Uterus (tissue), 2 donors: ENCODE measurements at regions not wholly inside any gene's neighbourhood (a gene's known extent, or its start where the extent isn't known, plus 50 kb on each side); places are given as distances from the start of the nearest gene placed in this dataset.

Experiments used
- POLR2A ChIP-seq, 2 donors: fragments of 450-650 bp; IDR thresholded peaks; one replicate each; pipeline ENCODE4 v1.6.1; 2016; ENCODE audit warnings: antibody characterized with exemption in 2 of 2, mild to moderate bottlenecking in 1 of 2, moderate library complexity in 1 of 2
- TF ChIP-seq, protein P1 (sequence below), 4 experiments: fragments of 200-600 bp in 2 of 4; fragments of 450-650 bp in 2 of 4; sonication (generic) in 2 of 4; IDR thresholded peaks; one replicate each; pipeline ENCODE4 v1.5.1; 2016 to 2019; ENCODE audit warnings: antibody characterized with exemption in 4 of 4, mild to moderate bottlenecking in 2 of 4, moderate library complexity in 1 of 4

DNA sequence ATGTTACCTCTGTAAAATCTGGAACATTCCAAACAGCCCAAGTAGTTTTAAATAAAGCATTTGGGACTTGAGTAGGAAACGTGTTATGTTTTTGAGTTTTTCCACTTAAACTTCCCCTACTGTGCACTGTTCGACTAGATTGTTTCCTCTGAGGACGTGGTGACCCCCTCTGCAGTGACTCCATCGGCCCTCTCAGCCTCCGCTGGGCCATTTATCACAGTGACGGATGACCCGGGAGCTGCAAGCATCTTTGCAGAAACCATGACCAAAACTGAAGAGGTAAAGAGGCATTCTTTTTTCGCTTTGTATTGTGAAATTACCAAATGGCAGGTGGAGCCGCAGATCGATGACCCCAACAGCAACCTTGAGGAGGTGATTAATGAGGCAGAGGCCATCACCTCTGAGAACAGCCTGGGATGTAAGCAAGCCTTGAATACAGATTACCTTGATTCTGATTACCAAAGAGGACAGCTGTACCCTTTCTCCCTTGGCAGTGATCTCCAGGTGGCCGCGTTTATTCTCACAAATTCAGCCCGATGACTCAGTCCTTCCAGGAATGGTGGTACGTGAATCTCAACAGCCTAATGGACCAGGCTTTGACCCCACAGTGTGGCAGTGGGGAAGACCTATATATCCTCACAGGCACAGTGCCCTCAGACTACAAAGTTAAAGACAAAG lies 79.1 kb upstream of the FAN1 start:
- TF ChIP-seq, protein P1, sequence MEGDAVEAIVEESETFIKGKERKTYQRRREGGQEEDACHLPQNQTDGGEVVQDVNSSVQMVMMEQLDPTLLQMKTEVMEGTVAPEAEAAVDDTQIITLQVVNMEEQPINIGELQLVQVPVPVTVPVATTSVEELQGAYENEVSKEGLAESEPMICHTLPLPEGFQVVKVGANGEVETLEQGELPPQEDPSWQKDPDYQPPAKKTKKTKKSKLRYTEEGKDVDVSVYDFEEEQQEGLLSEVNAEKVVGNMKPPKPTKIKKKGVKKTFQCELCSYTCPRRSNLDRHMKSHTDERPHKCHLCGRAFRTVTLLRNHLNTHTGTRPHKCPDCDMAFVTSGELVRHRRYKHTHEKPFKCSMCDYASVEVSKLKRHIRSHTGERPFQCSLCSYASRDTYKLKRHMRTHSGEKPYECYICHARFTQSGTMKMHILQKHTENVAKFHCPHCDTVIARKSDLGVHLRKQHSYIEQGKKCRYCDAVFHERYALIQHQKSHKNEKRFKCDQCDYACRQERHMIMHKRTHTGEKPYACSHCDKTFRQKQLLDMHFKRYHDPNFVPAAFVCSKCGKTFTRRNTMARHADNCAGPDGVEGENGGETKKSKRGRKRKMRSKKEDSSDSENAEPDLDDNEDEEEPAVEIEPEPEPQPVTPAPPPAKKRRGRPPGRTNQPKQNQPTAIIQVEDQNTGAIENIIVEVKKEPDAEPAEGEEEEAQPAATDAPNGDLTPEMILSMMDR (IDR thresholded peaks at IDR 0.05): no peak
- no peak for TF ChIP-seq POLR2A (IDR thresholded peaks at IDR 0.05)
